Pancreas (tissue), 10 donors: ENCODE measurements at regions not wholly inside any gene's neighbourhood (a gene's known extent, or its start where the extent isn't known, plus 50 kb on each side); places are given as distances from the start of the nearest gene placed in this dataset.

Experiments used
- ATAC-seq, 4 donors: fragments of 200-7000 bp; cut with Tn5 transposase; one replicate each; pipeline versions ENCODE4 v1.8.0 to v1.9.1; 2020; ENCODE audit warnings: mild to moderate bottlenecking in 4 of 4, moderate library complexity in 4 of 4
- DNase-seq, 6 donors: peaks; one replicate each; pipeline ENCODE4 v3.0.0-alpha.2; 2020
- FAIRE-seq: peaks from 2 replicates; lab custom pipeline; 2012; peaks lifted over from hg19 to GRCh38; lab: Jason Lieb, UNC
- H3K27ac ChIP-seq, 4 donors: fragments of 200-600 bp; sonication (generic); 1 replicate in 3 of 4; 2 replicates in 1 of 4; pipeline versions ENCODE4 v1.5.0 to v1.8.0; 2020
- H3K27me3 ChIP-seq, 4 donors: fragments of 200-600 bp; one replicate each; pipeline ENCODE4 v1.8.0; 2021
- H3K36me3 ChIP-seq, 3 donors: fragments of 200-600 bp; sonication (generic) in 1 of 3; one replicate each; pipeline versions ENCODE4 v1.5.0 to v1.8.0; 2020 to 2021
- H3K4me1 ChIP-seq, 3 donors: fragments of 200-600 bp; one replicate each; pipeline ENCODE4 v1.8.0; 2021
- H3K4me3 ChIP-seq, 4 donors: fragments of 200-600 bp; sonication (generic) in 2 of 4; one replicate each; pipeline versions ENCODE4 v1.5.0 to v1.8.0; 2020 to 2021
- H3K9me3 ChIP-seq, 4 donors: fragments of 200-600 bp; one replicate each; pipeline ENCODE4 v1.8.0; 2021
- WGBS, 2 donors: extraction: QIAGEN DNeasy Blood & Tissue Kit; methylation state at CpG; one replicate each; pipeline ENCODE4 v1.1.7; 2013; 5-methylcytosine and 5-hydroxymethylcytosine counted together
- intact Hi-C, 3 donors: fragments of 100-400 bp; cut with DNase I; formaldehyde crosslinking; loops; one replicate each; pipeline versions ENCODE4 v1.11.1 to v1.14.2; 2022
- TF ChIP-seq, protein P1 (sequence below), 4 donors: fragments of 200-600 bp; sonication (generic) in 3 of 4; IDR thresholded peaks; one replicate each; pipeline versions ENCODE4 v1.5.0 to v1.8.0; 2021; ENCODE audit warnings: antibody characterized with exemption in 4 of 4
- donor health status: healthy with polysubstance abuse.
- donor health status: DM: no; HTN: no; CAD: no; lungs with moderate emphysema.
- donor health status: DM: no; HTN: no; CAD: no.
- donor health status: control.
- donor health status: control.
- donor health status: Bipolar disorder and iron deficiency.
- donor health status: DM: yes; HTN: yes; CAD: no.
- donor health status: DM: no; HTN: no; CAD: no.
- donor health status: DM: no; HTN: no; CAD: no.
- donor health status: DM: yes; HTN: yes; CAD: no.

DNA sequence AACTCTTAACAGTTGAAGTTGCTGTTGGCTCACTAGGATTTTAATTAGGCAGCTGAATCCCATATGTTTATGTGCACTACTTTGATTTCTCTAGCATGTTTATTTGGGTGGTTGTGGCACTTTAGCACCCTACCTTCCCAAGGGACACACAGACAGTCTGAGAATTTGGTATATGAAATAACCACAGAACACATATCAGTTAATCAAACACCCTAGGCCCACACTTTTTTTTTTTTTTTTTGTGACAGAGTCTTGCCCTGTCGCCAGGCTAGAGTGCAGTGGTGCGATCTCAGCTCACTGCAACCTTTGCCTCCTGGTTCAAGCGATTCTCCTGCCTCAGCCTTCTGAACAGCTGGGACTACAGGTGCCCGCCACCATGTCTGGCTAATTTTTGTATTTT lies 130.5 kb downstream of the DCK start:
- ATAC-seq: no peak
- no peaks in the 10 kb centered on the region for H3K27me3 ChIP-seq
- WGBS, 2 donors: 92 to 97% methylated on average over 4 of the region's 4 CpGs
- intact Hi-C loops: no loop called here
- H3K4me3 ChIP-seq: no peak overlapping the region
- FAIRE-seq: no peak
- no peak for DNase-seq
- no peaks in the 10 kb centered on the region for H3K36me3 ChIP-seq
- no peaks in the 10 kb centered on the region for H3K9me3 ChIP-seq
- H3K27ac ChIP-seq: no peak overlapping the region
- TF ChIP-seq, protein P1, sequence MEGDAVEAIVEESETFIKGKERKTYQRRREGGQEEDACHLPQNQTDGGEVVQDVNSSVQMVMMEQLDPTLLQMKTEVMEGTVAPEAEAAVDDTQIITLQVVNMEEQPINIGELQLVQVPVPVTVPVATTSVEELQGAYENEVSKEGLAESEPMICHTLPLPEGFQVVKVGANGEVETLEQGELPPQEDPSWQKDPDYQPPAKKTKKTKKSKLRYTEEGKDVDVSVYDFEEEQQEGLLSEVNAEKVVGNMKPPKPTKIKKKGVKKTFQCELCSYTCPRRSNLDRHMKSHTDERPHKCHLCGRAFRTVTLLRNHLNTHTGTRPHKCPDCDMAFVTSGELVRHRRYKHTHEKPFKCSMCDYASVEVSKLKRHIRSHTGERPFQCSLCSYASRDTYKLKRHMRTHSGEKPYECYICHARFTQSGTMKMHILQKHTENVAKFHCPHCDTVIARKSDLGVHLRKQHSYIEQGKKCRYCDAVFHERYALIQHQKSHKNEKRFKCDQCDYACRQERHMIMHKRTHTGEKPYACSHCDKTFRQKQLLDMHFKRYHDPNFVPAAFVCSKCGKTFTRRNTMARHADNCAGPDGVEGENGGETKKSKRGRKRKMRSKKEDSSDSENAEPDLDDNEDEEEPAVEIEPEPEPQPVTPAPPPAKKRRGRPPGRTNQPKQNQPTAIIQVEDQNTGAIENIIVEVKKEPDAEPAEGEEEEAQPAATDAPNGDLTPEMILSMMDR (IDR thresholded peaks at IDR 0.05): no peak
- H3K4me1 ChIP-seq: no peaks in the 10 kb centered on the region

DNA sequence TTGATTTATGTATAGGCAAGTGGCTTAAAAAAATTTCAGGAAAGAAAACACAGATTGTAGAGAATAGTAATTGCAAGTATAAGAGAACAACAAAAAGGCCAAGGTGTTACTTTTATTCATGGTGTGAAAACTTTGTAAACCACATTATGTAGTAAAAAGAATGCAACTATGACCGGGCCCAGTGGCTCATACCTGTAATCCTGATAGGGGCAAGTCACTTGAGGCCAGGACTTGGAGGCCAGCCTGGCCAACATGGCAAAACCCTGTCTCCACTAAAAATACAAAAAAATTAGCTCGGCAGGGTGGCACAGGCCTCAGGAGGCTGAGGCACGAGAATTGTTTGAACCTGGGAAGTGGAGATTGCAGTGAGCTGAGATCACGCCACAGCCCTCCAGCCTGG lies 131.7 kb downstream of the DCK start:
- Histone ChIP-seq H3K4me1 (no peaks in the 10 kb centered on the region), H3K36me3 (no peaks in the 10 kb centered on the region), H3K9me3 (no peaks in the 10 kb centered on the region), H3K4me3 (no peak overlapping the region), H3K27ac (no peak overlapping the region), H3K27me3 (no peaks in the 10 kb centered on the region)
- FAIRE-seq (no peak), DNase-seq (no peak), ATAC-seq (no peak)
- WGBS, 2 donors: 75 to 79% methylated on average over 4 of the region's 4 CpGs
- TF ChIP-seq, protein P1 (IDR thresholded peaks at IDR 0.05): no peak
- intact Hi-C loops: no loop called here

DNA sequence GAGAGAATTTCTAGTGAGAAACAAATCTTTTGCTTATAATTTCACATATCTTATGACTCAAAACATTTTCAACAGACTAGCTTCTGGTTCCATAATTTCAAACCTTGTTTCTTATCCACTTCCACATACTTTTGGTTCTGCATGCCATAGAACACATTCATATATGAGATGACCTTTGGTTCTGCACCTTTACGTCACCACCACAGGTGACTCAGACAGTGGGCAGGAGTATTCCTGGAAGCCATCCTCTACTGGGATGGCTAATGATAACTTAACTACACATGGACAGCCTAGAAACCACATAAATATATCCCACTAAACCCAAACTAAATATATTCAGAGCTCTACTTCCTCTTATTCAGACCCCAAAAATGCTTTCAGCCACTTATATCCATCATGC lies 133.3 kb downstream of the DCK start:
- Histone ChIP-seq H3K27me3 (no peaks in the 10 kb centered on the region), H3K4me1 (peaks cover 0 to 4% (median 4%) of the 10 kb centered on the region in 3 donors), H3K9me3 (no peaks in the 10 kb centered on the region), H3K4me3 (no peak overlapping the region), H3K36me3 (no peaks in the 10 kb centered on the region), H3K27ac (no peak overlapping the region)
- WGBS, 2 donors: 43 to 80% methylated on average over 1 of the region's 1 CpG
- DNase-seq: no peak
- no peak for FAIRE-seq
- TF ChIP-seq, protein P1 (IDR thresholded peaks at IDR 0.05): no peak
- no peak for ATAC-seq
- intact Hi-C loops: no loop called here

DNA sequence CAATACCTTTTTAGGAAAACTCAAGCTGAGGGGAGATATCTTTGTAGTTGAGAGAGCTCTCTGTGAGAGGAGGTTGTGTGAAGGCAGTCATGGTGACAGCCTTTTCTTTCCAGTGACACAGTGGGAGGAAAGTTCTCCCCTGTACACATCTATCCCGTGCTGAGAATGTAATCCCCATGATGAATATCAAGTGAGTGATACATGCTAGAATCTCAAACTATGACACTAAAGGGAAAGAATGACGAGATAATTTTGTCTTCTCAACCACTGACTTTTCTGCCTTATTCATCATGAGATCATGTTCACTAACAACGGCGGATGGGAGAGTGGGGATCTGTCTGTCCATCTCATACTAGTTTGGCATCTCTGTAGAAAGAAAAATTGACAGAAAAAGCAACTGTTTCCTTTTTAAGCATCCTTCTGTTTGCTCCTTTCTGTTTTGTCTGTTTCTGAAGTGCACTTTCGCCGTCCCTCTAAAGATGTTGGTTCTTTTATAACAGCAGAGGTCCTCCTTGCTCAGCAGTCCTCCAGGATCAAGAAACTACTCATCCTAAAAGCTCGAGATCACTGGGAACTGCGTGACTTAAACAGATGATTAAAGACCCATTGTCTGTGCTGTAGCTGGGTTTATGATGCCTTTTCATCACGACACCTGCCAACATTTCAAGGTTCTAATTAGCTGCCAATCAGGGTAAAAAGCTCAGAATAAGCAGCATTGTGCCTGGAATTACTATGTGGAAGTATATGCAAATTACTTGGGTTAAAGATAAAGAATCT lies 137.6 kb downstream of the DCK start:
- DNase-seq (no peak), FAIRE-seq (no peak)
- intact Hi-C loops: no loop called here

DNA sequence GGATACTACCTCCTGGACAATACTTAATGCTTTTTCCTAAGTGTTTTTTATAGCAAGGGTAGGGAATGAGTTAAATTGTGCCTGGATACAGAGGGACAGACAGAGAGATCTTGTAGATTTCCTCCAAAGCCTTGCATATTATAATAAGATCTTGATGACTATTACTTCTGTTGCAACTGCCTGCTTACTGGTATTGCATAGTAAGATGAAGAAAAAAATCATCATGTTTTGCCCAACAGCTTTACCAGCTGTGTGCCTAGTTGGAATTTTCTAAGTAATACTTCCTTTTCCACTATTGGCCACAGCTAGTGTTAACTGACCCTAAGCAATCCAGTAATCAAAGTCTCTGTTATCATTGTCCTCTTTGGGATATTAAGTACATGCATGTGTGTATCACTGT lies 139.0 kb downstream of the DCK start:
- H3K27ac ChIP-seq: no peak overlapping the region
- FAIRE-seq (no peak), DNase-seq (no peak), ATAC-seq (no peak)
- intact Hi-C loops: no loop called here
- no peaks in the 10 kb centered on the region for H3K27me3 ChIP-seq
- no peaks in the 10 kb centered on the region for H3K9me3 ChIP-seq
- no peak overlapping the region for H3K4me3 ChIP-seq
- TF ChIP-seq, protein P1 (IDR thresholded peaks at IDR 0.05): no peak
- H3K36me3 ChIP-seq: no peaks in the 10 kb centered on the region
- H3K4me1 ChIP-seq: peaks cover 0 to 9% (median 4%) of the 10 kb centered on the region in 3 donors

More for the DNA sequence above, 137.6 kb downstream of the DCK start:
- H3K9me3 ChIP-seq: no peaks in the 10 kb centered on the region
- ATAC-seq: peak in 3 of 4 donors; percentile 19 to 66 (median 54)
- no peak overlapping the region for H3K4me3 ChIP-seq
- no peaks in the 10 kb centered on the region for H3K27me3 ChIP-seq
- 58 to 62% methylated on average over 9 of the region's 9 CpGs for WGBS, 2 donors
- H3K27ac ChIP-seq: no peak overlapping the region
- TF ChIP-seq, protein P1 (IDR thresholded peaks at IDR 0.05): no peak
- H3K36me3 ChIP-seq: no peaks in the 10 kb centered on the region
- peaks cover 0 to 9% (median 4%) of the 10 kb centered on the region in 3 donors for H3K4me1 ChIP-seq
